HG02943 (cell line): ENCODE measurements at regions not wholly inside any gene's neighbourhood (a gene's known extent, or its start where the extent isn't known, plus 50 kb on each side); places are given as distances from the start of the nearest gene placed in this dataset.

Experiments used
- ATAC-seq: cut with Tn5 transposase; IDR thresholded peaks from one replicate; pipeline ENCODE4 v1.9.1; 2021; ENCODE audit warnings: mild to moderate bottlenecking, low read depth, moderate library complexity; ENCODE audit not compliant: unreplicated experiment

DNA sequence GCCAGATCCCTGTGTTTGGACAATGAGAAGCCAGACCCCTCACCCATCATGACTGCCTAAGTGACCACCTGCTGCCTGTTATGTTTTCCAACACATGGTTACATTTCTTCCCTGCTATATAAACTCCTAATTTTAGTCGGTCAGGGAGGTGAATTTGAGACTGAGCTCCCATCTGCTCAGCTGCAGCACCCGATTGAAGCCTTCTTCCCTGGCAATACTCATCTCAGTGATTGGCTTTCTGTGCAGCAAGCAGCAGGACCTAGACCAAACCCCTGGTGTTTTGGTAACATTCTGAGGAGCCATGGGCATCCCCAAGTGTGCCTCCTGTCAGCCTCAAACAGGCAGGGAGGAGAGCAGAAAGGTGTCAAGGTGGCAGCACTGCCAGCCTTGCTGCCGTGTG, 141.2 kb downstream of the CD8B2 start:
- no peak for ATAC-seq

DNA sequence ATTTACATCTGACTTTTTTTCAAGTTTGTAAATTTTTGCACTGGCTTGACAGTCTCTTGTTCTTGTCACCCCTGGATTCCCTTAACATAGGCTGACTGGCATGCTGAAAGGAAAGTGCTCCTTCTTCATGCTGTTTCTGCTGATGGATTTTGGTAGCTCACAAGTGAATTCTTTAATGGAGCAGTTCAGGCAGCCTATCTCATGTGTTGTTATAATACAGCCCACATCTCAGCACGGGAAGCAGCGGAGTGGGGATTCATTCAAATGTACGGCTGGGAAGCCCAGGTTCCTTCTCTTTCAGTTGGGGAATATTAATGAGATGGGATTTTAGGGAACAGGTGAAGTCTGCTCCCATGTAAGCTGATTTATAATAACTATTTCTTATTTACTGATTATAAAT, 142.8 kb downstream of the CD8B2 start:
- no peak for ATAC-seq

DNA sequence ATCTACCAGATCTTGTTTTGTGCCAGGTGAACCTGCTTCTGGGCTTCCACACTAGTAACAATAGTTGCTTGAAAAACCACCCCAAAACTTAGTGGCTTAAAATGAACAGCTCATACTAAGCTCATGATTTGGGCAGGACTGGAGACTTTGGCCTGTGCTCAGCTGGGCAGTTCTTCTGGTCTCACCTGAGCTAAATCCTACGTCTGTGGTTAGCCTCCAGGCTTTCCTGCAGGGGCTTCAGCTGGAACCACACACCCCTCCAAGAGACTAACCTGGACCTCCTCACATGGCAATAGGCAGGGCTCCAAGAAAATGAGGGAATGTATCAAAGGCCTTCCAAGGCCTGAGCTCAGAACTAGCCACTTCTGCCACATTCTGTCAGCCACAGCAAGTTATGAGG, 144.1 kb downstream of the CD8B2 start:
- no peak for ATAC-seq

- no peak for ATAC-seq
Observed at GRCh38 chr2:106638043-106638442, 150.9 kb downstream of the CD8B2 start.

DNA sequence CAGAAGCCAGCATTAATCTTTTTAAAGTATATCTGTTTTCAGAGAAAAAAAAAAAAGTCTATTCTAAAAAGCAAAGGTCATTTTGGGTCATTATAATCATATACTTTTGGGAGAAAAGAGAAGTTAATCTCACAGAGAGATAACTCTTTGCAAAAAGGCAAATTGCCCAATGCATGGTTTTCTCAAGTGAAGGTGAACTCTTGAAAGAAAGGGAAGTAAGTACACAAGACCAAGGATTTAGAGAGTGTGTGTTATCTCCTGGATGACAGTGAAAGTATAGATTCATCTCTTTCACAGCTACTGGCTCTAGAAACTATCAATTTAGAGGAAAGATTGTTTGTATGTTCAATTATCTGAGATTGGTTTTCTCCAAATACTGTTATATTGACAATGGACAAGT, 151.4 kb downstream of the CD8B2 start:
- ATAC-seq: no peak

DNA sequence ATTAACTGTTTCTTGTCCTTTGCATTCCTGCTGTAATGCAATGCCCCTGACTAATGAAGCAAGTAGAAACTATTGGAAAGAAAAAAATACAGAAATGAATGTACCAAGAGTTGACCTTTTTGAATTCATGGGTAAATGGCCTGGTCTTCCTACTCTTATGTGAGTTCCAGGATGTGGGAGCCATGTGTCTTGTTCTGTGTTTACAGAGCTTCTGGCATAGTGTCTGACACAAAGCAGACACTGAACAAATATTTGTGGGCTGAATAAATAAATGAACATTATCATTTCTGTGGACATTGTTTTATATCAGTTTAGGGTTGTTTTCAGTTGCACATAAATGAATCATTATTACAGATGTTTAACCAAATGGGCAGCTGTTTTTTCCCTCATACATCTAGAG, 155.5 kb downstream of the CD8B2 start:
- no peak for ATAC-seq

DNA sequence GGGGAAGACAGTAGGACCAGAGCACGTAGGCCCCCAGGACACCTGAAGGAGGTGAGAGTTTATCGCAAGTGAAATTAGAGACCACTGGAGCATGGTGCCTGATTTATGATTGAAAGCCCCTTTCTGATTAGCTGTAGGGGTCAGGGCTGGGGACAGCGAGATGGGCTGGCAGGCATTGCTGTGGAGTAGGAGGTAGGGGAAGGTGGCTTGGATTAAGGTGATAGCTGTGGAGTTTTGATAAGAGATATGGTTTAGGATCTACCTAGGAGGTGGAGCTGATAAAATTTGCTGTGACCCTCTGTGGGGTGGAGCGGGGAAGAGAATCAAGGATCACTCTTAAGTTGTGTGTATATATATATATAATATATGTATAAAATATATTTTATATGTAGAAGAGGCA, 157.5 kb downstream of the CD8B2 start:
- no peak for ATAC-seq

- no peak for ATAC-seq
Observed at GRCh38 chr2:106646605-106647004, 159.4 kb downstream of the CD8B2 start.

- no peak for ATAC-seq
Observed at GRCh38 chr2:106649306-106649705, 162.1 kb downstream of the CD8B2 start.

DNA sequence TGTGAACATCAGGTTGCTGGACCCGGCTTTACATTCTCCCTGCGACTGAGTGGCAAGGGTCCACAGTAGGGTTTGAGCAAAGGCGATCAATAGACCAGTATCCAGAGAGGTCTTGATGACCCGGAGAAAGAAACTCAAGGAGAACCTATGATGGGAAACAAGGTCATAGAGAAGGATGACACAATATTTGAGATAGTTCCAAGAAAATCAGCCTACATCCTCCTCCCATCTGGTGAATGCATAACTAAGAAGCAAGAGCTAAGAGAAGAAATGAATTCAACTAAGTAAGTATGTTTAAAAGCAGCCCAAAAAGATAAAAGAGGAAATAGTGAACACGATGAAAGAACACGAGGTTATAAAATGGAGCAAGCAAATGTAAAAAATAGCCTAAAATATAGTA, 166.3 kb downstream of the CD8B2 start:
- no peak for ATAC-seq

- ATAC-seq: no peak
Observed at GRCh38 chr2:106658616-106659015, 171.5 kb downstream of the CD8B2 start.

DNA sequence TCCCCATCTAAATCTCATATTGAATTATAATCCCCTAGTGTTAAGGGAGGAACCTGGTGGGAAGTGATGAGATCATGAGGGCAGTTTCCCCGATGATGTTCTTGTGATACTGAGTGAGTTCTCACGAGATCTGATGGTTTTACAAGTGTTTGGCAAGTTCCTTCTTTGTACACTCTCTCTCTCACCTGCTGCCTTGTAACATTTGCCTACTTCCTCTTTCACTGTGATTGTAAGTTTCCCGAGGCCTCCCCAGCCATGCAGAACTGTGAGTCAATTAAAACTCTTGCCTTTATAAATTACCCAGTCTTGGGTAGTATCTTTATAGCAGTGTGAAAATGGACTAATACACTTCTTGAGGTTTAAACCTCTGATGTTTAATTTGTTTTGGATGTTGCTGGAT, 177.5 kb downstream of the CD8B2 start:
- no peak for ATAC-seq

GRCh38 chr2:106667478-106668070, 180.4 kb downstream of the CD8B2 start:
- ATAC-seq: no peak

DNA sequence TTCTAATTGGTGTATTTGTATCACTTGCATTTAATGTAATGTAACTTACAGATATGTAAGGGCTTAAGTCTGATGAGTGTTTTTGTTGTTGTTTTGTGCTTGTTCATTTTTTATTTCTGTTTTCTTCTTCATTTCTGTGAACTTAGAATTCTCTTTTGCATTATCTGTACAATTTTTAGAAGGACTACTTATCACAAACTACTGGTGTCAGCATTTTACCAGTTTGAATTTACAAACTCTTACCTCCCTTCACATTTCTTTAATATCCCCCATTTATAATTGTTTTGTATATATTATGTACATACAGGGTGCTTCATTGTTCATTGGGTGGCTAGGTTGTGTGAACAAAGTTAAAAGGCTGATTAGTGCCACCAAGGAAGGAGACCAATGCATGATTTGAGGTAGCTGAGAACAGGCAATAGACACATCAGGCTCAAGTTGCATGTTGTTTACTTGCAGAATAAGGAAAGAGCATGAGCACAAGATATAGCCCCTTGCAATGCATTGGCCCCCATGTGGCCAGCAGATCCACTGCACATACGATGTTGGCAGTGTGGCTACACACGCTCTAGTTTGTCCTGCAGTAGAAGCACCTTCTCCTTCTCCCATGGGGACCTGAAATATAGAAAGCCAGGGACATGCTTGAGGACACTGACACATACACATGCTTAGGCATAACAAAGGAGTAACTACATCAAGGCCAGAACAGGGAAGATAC, 198.2 kb downstream of the CD8B2 start:
- ATAC-seq: no peak

- ATAC-seq: no peak
Observed at GRCh38 chr2:106686814-106687213, 199.2 kb downstream of the ST6GAL2 start.

DNA sequence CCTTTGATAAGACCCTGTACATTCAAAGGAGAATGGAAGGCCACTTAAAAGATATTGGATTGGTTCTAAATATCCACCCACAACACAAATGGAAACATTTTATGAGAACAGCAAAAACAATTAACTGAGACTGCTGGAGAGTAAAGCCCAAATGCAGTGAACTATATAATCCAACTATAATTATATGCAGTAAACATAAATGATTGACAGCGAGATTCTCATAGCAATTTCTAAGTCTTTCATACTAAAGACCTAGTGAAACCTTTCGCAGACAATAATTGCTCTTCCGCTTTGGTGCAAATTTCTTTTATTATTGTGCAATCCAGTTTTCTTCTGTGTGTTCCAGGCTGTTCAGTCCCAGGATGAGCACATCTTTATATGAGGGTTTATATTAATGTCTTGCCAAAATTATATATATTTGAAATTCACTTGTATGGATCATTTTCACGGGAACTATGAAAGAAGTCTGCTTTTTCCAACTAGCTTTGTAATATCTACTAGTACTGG, 190.9 kb downstream of the ST6GAL2 start:
- ATAC-seq: no peak

DNA sequence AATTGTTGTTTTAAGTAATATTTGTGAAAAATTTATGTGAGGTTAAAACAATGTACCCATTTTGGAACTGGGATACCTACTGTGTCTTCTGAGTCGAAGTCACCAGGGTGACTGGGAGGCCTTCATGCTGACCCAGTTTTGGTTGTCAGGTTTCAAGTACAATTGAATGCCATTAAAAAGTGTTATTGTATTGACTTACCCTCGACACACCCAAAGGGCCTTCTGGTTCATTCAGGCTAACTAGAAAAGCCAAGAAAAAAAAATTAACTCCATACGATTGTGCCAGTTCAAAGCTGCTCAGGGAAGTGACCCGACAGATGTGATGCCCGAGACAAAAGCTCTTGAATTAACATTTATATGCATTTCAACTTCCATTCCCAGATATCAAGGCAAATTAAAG, 190.0 kb downstream of the ST6GAL2 start:
- ATAC-seq: no peak

GRCh38 chr2:106700616-106701015, 185.4 kb downstream of the ST6GAL2 start:
- ATAC-seq: no peak

DNA sequence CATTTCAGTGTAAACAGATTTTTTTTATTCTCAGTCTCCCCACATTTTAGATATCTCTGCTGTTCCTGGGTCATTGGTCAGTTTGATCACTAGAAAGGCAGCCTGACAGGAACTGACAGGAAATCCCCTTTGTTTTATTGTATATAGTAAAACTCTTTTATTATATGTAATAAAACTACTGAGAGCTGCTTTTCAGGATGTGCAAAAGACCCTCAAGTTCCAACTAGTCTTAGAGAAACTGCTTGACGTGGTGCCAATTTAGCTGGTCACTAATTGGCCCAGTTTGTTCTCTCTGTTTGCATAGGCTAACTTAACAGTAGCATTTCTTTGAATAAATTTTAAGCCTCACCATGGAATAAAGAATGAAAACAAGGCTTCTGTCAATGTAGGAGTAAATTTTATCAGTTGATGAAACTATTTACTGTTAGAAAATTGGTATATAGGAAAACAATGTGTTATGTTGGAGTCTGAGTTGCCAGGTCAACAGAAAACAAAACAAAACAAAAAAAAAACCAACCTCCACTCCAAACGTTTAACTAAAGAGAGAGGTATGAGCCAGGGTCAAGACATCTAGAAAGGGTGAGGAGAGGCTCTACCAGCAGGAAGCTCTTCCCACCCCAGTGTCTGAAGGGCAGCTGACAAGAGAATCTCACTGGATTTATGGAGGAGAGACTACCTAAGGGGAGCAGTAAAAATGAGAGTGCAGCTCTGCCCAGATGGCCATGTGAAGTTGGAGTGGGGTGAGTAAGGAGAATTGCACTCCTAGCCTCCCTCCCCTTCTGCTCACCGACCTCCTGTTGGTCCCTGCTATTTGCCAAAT, 184.6 kb downstream of the ST6GAL2 start:
- no peak for ATAC-seq

GRCh38 chr2:106703161-106703560, 182.8 kb downstream of the ST6GAL2 start:
- ATAC-seq: no peak

DNA sequence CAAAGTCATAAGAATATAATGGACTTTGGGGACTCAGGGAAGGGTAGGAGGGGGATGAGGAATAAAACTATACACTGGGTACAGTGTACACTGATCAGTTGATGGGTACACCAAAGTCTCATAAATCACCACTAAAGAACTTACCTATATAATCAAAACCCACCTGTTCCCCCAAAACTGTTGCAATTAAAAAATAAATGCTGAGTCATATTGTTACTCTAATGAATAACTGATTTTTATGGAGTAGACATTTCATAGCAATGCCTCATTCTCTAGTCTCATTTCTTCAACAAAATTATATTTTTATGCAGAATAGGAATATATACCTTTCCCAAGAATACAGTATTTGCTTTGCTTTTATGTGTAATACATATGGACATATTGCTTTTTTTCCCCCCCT, 181.2 kb downstream of the ST6GAL2 start:
- no peak for ATAC-seq
